ENCODE measurements at regions not wholly inside any gene's neighbourhood (a gene's known extent, or its start where the extent isn't known, plus 50 kb on each side); places are given as distances from the start of the nearest gene placed in this dataset.
A peak's percentile ranks its signal among the peaks of the same experiment; 100 is the strongest.

DNA sequence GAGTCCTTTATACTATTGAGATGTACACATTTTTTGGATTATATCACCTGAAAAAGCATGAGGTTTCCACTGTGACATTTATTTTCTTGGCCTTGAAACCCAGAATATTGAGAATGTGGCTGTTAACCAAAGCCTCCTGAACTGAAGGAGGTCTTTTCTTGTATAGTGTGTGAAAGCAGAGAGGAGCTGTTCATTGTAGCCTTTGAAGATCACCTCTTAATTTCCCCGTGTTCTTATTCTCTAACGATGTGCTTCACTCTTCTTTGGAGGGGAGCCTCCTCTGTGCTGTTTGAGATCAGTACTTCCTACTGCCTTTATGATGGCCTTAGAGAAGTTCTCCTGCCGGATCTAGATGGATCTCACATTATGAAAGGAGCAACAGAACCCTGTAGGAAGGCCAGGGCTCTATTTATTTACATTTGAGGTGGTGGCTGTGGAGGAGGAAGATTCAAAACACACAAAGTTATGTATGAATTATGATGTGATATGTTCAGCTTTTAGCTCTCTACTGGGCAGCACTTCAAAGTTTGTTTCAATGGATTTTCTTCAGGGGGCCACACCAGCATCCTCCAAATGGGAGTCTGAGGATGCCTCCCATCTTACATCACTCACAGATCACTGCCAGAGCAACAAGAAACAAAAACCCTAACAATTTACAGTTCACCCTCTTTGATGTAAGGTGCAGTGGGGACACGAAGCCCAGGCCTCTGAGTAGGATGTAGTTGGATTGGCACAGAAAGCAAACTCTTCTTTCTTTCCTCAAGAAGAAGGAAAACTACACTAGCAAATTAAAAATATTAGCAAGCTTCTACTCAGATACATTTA, 322.3 kb downstream of the DLEU7 start:
- DNase-seq (ENCODE audit: low read depth): no peak
- H3K4me3 ChIP-seq (ENCODE audit: low read length): no peak overlapping the region
- TF ChIP-seq, protein P1, sequence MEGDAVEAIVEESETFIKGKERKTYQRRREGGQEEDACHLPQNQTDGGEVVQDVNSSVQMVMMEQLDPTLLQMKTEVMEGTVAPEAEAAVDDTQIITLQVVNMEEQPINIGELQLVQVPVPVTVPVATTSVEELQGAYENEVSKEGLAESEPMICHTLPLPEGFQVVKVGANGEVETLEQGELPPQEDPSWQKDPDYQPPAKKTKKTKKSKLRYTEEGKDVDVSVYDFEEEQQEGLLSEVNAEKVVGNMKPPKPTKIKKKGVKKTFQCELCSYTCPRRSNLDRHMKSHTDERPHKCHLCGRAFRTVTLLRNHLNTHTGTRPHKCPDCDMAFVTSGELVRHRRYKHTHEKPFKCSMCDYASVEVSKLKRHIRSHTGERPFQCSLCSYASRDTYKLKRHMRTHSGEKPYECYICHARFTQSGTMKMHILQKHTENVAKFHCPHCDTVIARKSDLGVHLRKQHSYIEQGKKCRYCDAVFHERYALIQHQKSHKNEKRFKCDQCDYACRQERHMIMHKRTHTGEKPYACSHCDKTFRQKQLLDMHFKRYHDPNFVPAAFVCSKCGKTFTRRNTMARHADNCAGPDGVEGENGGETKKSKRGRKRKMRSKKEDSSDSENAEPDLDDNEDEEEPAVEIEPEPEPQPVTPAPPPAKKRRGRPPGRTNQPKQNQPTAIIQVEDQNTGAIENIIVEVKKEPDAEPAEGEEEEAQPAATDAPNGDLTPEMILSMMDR (conservative IDR thresholded peaks at IDR 0.05; ENCODE audit: low read depth, low read length): no peak

DNA sequence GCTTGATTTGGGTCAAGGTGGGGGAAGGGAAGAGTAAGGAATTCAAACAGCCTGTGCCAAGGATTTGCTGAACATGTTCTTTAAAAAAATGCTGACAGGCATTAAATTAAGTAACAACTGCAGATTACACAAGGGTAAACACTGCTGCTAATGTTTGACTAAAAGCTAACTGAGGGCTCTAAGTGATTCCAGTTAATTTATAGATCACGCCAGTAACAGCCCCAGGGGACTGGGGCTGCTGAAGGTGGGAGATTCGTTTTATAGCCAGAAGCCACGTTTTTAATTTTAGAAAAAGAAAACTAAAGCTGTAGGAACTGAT, 321.7 kb downstream of the DLEU7 start:
- no peak overlapping the region for H3K4me3 ChIP-seq (ENCODE audit: low read length)
- TF ChIP-seq, protein P1 (conservative IDR thresholded peaks at IDR 0.05; ENCODE audit: low read depth, low read length): no peak

DNA sequence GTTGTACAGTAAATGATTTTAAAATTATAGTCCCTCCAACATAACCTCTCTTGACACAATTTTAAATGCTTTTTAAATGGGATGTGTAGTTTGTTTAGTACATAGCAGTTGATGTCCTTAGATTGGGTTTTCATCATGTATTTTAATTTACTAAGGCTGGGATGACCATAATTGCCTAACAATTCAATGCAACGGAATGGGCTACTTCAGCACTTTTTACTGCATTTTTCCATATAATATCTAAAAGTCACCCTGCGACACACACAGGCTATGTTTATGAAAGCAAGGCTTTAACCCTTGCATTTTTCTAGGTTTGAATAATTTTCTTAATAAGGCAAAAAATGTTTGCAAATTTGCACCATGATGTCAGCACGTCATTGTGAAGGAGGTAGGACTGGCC, 321.0 kb downstream of the DLEU7 start:
- TF ChIP-seq, protein P1 (conservative IDR thresholded peaks at IDR 0.05; ENCODE audit: low read depth, low read length): no peak
- H3K4me3 ChIP-seq (ENCODE audit: low read length): no peak overlapping the region
- DNase-seq (ENCODE audit: low read depth): no peak

More for the DNA sequence above, 321.7 kb downstream of the DLEU7 start:
- DNase-seq (ENCODE audit: low read depth): peak; percentile 60

DNA sequence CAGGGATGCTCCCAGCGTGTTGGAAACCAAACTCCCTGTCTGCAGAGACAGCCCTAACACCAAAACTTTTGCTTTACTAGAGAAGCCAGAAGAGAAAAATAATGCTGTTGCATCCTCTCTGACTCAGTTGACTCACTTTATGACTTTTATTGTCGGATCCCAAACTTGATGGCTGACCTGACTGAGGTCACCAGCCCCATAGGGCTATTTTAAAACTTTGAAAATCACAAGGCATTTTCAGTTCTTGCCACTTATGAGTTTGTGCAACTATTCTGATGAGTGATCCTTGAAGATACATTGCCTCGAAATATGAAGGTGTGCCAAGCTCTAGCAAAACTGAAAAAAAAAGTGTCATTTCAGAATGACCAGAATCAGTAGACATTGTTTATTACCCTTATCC, 320.2 kb downstream of the DLEU7 start:
- no peak overlapping the region for H3K4me3 ChIP-seq (ENCODE audit: low read length)
- TF ChIP-seq, protein P1 (conservative IDR thresholded peaks at IDR 0.05; ENCODE audit: low read depth, low read length): no peak
- no peak for DNase-seq (ENCODE audit: low read depth)

DNA sequence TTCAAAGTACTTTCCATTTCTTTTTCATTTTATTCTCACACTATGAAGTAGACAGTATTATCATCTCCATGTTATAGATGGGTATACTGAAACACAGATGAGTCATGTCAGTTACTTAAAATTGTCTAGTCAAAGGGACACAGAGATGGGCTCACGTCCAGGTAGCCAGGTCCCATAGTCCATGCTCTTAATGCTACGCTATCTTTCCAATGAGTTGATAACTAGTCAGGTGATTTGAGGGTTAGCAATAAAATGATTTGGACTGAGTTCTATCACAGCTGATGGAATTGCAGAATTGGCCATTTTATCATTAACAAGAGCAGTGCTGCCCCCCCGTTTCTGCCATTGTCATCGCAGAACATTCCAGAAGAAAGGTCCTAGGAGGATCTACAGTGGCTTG, 318.9 kb downstream of the DLEU7 start:
- H3K4me3 ChIP-seq (ENCODE audit: low read length): no peak overlapping the region
- no peak for DNase-seq (ENCODE audit: low read depth)
- TF ChIP-seq, protein P1 (conservative IDR thresholded peaks at IDR 0.05; ENCODE audit: low read depth, low read length): no peak

DNA sequence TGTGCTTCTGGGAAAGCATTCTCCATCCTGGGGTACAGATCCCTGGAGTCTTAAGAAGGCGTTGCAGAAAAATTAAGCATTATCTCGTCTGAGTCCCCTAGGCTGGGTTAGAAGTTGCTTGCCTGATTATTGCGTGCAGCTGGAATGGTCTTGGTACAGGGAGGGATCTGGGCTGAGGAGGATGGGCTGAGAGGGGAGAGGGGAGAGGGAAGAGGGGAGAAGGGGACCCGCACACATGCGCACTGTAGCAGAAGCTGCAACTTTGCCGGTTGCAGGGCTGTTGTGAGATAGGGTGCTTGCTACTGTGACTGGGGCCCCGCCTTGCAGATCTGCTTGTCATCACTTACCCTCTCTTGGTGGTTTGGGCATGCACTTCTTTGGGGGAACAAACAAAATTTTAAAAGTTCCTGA, 316.8 kb downstream of the DLEU7 start:
- H3K4me3 ChIP-seq (ENCODE audit: low read length): no peak overlapping the region
- TF ChIP-seq, protein P1 (conservative IDR thresholded peaks at IDR 0.05; ENCODE audit: low read depth, low read length): no peak
- no peak for DNase-seq (ENCODE audit: low read depth)

DNA sequence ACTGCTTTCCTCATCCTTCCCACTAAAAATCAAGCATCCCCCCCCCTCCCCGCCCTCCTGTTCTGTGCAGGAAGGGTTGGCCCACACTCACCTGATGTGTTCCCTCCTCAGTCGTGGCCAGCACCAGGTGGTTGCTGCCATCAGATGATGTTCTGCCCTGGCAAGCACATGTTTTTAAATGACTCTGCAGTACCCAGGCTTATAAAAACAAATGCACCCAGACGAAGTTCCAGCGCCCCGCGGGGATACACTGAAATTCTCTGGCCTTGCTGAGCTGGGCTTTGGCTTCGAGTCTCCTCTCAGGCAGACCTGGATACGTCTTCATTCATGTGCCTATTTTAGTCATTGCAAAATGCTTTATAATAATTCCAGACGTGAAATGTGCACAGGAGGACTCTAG, 316.3 kb downstream of the DLEU7 start:
- TF ChIP-seq, protein P1 (conservative IDR thresholded peaks at IDR 0.05; ENCODE audit: low read depth, low read length): no peak
- no peak for DNase-seq (ENCODE audit: low read depth)
- H3K4me3 ChIP-seq (ENCODE audit: low read length): no peak overlapping the region
